Skeletal muscle tissue (tissue), 3 donors: ENCODE measurements at regions not wholly inside any gene's neighbourhood (a gene's known extent, or its start where the extent isn't known, plus 50 kb on each side); places are given as distances from the start of the nearest gene placed in this dataset.
"Not testable (repeated sequence)": the region's sequence is repeated elsewhere in the genome, so short reads cannot be mapped to it uniquely, and the experiment has no call there.

Source experiments
- H3K27ac ChIP-seq: one replicate; pipeline ENCODE4 v1.7.0; 2013; ENCODE audit warnings: mild to moderate bottlenecking, low read depth, low read length, inconsistent platforms
- H3K27me3 ChIP-seq, 3 donors: one replicate each; pipeline ENCODE4 v1.7.0; 2013; ENCODE audit warnings: low read length in 3 of 3; ENCODE audit not compliant: control insufficient read depth in 3 of 3, insufficient read depth in 3 of 3
- H3K36me3 ChIP-seq, 3 donors: one replicate each; pipeline ENCODE4 v1.7.0; 2013; ENCODE audit warnings: low read length in 3 of 3; ENCODE audit not compliant: control insufficient read depth in 3 of 3, insufficient read depth in 3 of 3
- H3K4me1 ChIP-seq, 3 donors: one replicate each; pipeline ENCODE4 v1.7.0; 2013; ENCODE audit warnings: low read length in 3 of 3, mild to moderate bottlenecking in 3 of 3; ENCODE audit not compliant: control insufficient read depth in 3 of 3, insufficient read depth in 3 of 3
- H3K4me3 ChIP-seq, 3 donors: one replicate each; pipeline ENCODE4 v1.7.0; 2013; ENCODE audit warnings: low read length in 3 of 3
- H3K9ac ChIP-seq, 3 donors: one replicate each; pipeline ENCODE4 v1.7.0; 2013; ENCODE audit warnings: low read length in 3 of 3, mild to moderate bottlenecking in 3 of 3, moderate library complexity in 2 of 3, low read depth in 1 of 3
- H3K9me3 ChIP-seq, 3 donors: one replicate each; pipeline ENCODE4 v1.7.0; 2013; ENCODE audit warnings: low read length in 3 of 3; ENCODE audit not compliant: control insufficient read depth in 3 of 3
- donor health status: Osteomylitis.

- not testable (repeated sequence) for H3K27ac ChIP-seq, H3K27me3 ChIP-seq, H3K9me3 ChIP-seq, H3K9ac ChIP-seq, H3K4me1 ChIP-seq, H3K4me3 ChIP-seq
- H3K36me3 ChIP-seq = peaks cover 30 to 52% (median 52%) of the 10 kb centered on the region in 3 donors
These were observed 62.6 kb upstream of the BDH1 start for GRCh38 chr3:197618408-197618807.

GRCh38 chr3:197615430-197615829 is 59.7 kb upstream of the BDH1 start:
- Histone ChIP-seq H3K27ac (no peak overlapping the region), H3K4me3 (no peak overlapping the region), H3K27me3 (no peaks in the 10 kb centered on the region), H3K9me3 (no peaks in the 10 kb centered on the region), H3K36me3 (peaks cover 38 to 62% (median 54%) of the 10 kb centered on the region in 3 donors), H3K9ac (no peak overlapping the region), H3K4me1 (no peaks in the 10 kb centered on the region)

GRCh38 chr3:197614134-197614533 is 58.4 kb upstream of the BDH1 start:
- H3K4me3 ChIP-seq, H3K9ac ChIP-seq, H3K9me3 ChIP-seq, H3K4me1 ChIP-seq, H3K27ac ChIP-seq, H3K27me3 ChIP-seq: not testable (repeated sequence)
- peaks cover 25 to 49% (median 47%) of the 10 kb centered on the region in 3 donors for H3K36me3 ChIP-seq

- Histone ChIP-seq H3K4me1 (no peaks in the 10 kb centered on the region), H3K9me3 (no peaks in the 10 kb centered on the region), H3K9ac (no peak overlapping the region), H3K27me3 (no peaks in the 10 kb centered on the region), H3K36me3 (peaks cover 31 to 51% (median 49%) of the 10 kb centered on the region in 3 donors), H3K27ac (no peak overlapping the region), H3K4me3 (no peak overlapping the region)
These were observed 57.4 kb upstream of the BDH1 start for GRCh38 chr3:197613199-197613598.

GRCh38 chr3:197611255-197611654 is 55.5 kb upstream of the BDH1 start:
- Histone ChIP-seq H3K4me1 (no peaks in the 10 kb centered on the region), H3K36me3 (peaks cover 42 to 67% (median 62%) of the 10 kb centered on the region in 3 donors), H3K9me3 (no peaks in the 10 kb centered on the region), H3K27me3 (no peaks in the 10 kb centered on the region), H3K27ac (no peak overlapping the region), H3K4me3 (no peak overlapping the region), H3K9ac (no peak overlapping the region)

- Histone ChIP-seq H3K27ac (no peak overlapping the region), H3K9ac (no peak overlapping the region), H3K27me3 (no peaks in the 10 kb centered on the region), H3K36me3 (peaks cover 29 to 47% (median 40%) of the 10 kb centered on the region in 3 donors), H3K4me3 (no peak overlapping the region), H3K4me1 (no peaks in the 10 kb centered on the region), H3K9me3 (no peaks in the 10 kb centered on the region)
These were observed 50.7 kb upstream of the BDH1 start for GRCh38 chr3:197606468-197606867.
